ENCODE measurements at regions not wholly inside any gene's neighbourhood (a gene's known extent, or its start where the extent isn't known, plus 50 kb on each side); places are given as distances from the start of the nearest gene placed in this dataset.

GRCh38 chr11:34732831-34733230 is 111.9 kb downstream of the EHF start:
- no peaks in the 10 kb centered on the region for H3K9me3 ChIP-seq (ENCODE audit: low read depth, low read length, poor library complexity, severe bottlenecking)
- ChIA-PET POLR2A (ENCODE audit: low non-redundant PET) (no interaction called here), CTCF (no interaction called here)
- peaks cover 5% of the 10 kb centered on the region for H3K27me3 ChIP-seq (replicated peaks; ENCODE audit: insufficient read depth, low read depth, low read length, poor library complexity)
- intact Hi-C loops (cut with micrococcal nuclease; ENCODE audit: unreplicated experiment) = no loop called here
- H3K4me1 ChIP-seq (ENCODE audit: insufficient read depth, low read length, poor library complexity, severe bottlenecking) = no peaks in the 10 kb centered on the region
- H3K27ac ChIP-seq (ENCODE audit: low read depth, low read length, poor library complexity, severe bottlenecking) = no peak overlapping the region
- no TSS peak for BruUV-seq (replicated peaks)
- no peak for DNase-seq (ENCODE audit: low spot score)
- no peak overlapping the region for H3K4me3 ChIP-seq (ENCODE audit: low read depth, low read length, poor library complexity, severe bottlenecking)
- TF ChIP-seq, protein P1, sequence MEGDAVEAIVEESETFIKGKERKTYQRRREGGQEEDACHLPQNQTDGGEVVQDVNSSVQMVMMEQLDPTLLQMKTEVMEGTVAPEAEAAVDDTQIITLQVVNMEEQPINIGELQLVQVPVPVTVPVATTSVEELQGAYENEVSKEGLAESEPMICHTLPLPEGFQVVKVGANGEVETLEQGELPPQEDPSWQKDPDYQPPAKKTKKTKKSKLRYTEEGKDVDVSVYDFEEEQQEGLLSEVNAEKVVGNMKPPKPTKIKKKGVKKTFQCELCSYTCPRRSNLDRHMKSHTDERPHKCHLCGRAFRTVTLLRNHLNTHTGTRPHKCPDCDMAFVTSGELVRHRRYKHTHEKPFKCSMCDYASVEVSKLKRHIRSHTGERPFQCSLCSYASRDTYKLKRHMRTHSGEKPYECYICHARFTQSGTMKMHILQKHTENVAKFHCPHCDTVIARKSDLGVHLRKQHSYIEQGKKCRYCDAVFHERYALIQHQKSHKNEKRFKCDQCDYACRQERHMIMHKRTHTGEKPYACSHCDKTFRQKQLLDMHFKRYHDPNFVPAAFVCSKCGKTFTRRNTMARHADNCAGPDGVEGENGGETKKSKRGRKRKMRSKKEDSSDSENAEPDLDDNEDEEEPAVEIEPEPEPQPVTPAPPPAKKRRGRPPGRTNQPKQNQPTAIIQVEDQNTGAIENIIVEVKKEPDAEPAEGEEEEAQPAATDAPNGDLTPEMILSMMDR (conservative IDR thresholded peaks at IDR 0.05; ENCODE audit: low read depth, low read length) = no peak
- no peak for TF ChIP-seq EZH2 (IDR thresholded peaks at IDR 0.05; ENCODE audit: borderline replicate concordance, low read depth, low read length, poor library complexity, severe bottlenecking)
- no peaks in the 10 kb centered on the region for H3K36me3 ChIP-seq (ENCODE audit: insufficient read depth, low read length, poor library complexity, severe bottlenecking)

- ChIA-PET CTCF (no interaction called here), POLR2A (ENCODE audit: low non-redundant PET) (interaction anchor here (0.8 kb wide), 1 partner anchor 81 kb away, joined by 3 read pairs; no protein-coding TSS in a partner anchor)
- no peak for DNase-seq (ENCODE audit: low spot score)
- H3K9me3 ChIP-seq (ENCODE audit: low read depth, low read length, poor library complexity, severe bottlenecking) = no peaks in the 10 kb centered on the region
- no peak overlapping the region for H3K4me3 ChIP-seq (ENCODE audit: low read depth, low read length, poor library complexity, severe bottlenecking)
- H3K36me3 ChIP-seq (ENCODE audit: insufficient read depth, low read length, poor library complexity, severe bottlenecking) = no peaks in the 10 kb centered on the region
- intact Hi-C loops (cut with micrococcal nuclease; ENCODE audit: unreplicated experiment) = no loop called here
- peaks cover 5% of the 10 kb centered on the region for H3K27me3 ChIP-seq (replicated peaks; ENCODE audit: insufficient read depth, low read depth, low read length, poor library complexity)
- TF ChIP-seq EZH2 (IDR thresholded peaks at IDR 0.05; ENCODE audit: borderline replicate concordance, low read depth, low read length, poor library complexity, severe bottlenecking) = no peak
- TF ChIP-seq, protein P1 (conservative IDR thresholded peaks at IDR 0.05; ENCODE audit: low read depth, low read length) = no peak
- no peak overlapping the region for H3K27ac ChIP-seq (ENCODE audit: low read depth, low read length, poor library complexity, severe bottlenecking)
- no peaks in the 10 kb centered on the region for H3K4me1 ChIP-seq (ENCODE audit: insufficient read depth, low read length, poor library complexity, severe bottlenecking)
- no TSS peak for BruUV-seq (replicated peaks)
Measured at GRCh38 chr11:34731603-34732002, 110.7 kb downstream of the EHF start.

DNA sequence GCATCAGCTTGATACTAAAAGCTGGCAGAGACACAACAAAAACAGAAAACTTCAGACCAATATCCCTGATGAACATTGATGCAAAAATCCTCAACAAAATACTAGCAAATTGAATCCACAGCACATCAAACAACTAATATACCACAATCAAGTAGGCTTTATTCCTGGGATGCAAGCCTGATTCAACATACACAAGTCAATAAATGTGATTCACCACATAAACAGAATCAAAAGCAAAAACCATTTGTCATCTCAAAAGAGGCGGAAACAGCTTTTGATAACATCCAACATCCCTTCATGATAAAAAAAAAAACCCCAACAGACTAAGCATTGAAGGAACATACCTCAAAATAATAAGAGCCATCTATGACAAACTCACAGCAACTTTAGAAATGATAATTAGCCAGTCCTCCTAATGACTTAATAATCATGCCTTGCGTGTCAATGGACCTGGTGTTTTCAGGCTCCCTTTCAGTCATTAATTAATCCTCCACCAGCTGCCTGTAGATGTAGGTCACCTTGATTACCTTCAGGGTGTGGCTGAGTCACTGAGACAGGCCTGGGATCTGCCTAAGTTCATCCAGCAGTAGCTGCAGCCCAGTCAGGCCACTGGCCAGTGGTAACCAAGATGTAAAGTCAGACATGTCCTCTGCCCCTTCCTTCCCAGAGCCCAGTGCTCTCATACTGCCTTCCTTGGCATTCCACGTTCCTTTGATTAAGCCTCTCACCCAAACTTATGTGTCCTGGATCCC is 109.8 kb downstream of the EHF start:
- H3K9me3 ChIP-seq (ENCODE audit: low read depth, low read length, poor library complexity, severe bottlenecking) = no peaks in the 10 kb centered on the region
- intact Hi-C loops (cut with micrococcal nuclease; ENCODE audit: unreplicated experiment) = no loop called here
- H3K4me1 ChIP-seq (ENCODE audit: insufficient read depth, low read length, poor library complexity, severe bottlenecking) = no peaks in the 10 kb centered on the region
- H3K36me3 ChIP-seq (ENCODE audit: insufficient read depth, low read length, poor library complexity, severe bottlenecking) = no peaks in the 10 kb centered on the region
- DNase-seq (ENCODE audit: low spot score) = no peak
- H3K27me3 ChIP-seq (replicated peaks; ENCODE audit: insufficient read depth, low read depth, low read length, poor library complexity) = peaks cover 5% of the 10 kb centered on the region
- ChIA-PET CTCF (no interaction called here), POLR2A (ENCODE audit: low non-redundant PET) (no interaction called here)
- no TSS peak for BruUV-seq (replicated peaks)
- H3K27ac ChIP-seq (ENCODE audit: low read depth, low read length, poor library complexity, severe bottlenecking) = no peak overlapping the region
- TF ChIP-seq, protein P1 (conservative IDR thresholded peaks at IDR 0.05; ENCODE audit: low read depth, low read length) = no peak
- no peak for TF ChIP-seq EZH2 (IDR thresholded peaks at IDR 0.05; ENCODE audit: borderline replicate concordance, low read depth, low read length, poor library complexity, severe bottlenecking)
- no peak overlapping the region for H3K4me3 ChIP-seq (ENCODE audit: low read depth, low read length, poor library complexity, severe bottlenecking)
